ENCODE measurements at regions not wholly inside any gene's neighbourhood (a gene's known extent, or its start where the extent isn't known, plus 50 kb on each side); places are given as distances from the start of the nearest gene placed in this dataset.

DNA sequence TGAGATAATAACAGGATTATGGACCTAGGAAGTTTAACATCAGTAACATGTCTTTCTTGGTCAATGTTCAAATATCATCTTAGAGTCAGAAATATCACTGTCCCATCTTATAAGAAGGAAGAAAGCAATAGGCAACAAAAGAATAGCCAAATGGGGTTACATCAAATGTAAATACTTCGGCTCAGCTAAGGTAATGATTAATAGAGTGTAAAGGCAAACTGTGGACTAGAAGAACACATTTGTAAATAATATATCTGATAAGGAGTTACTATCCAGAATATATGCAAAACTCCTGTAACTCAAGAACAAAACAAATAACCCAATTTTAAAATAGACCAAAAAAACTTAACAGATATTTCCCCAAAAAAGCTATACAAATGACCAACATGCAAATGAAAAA is 630.3 kb downstream of the RPS29 start:
- no peak overlapping the region for H3K9ac ChIP-seq (ENCODE audit: extremely low read depth, insufficient read length, low read length)
- no peak overlapping the region for H3K4me3 Mint-ChIP-seq
- no peak overlapping the region for H3K27ac ChIP-seq (ENCODE audit: insufficient read length, low read depth, low read length)

More for the DNA sequence above, 630.3 kb downstream of the RPS29 start:
- Mint-ChIP-seq H3K27ac (no peak overlapping the region), H3K4me1 (no peaks in the 10 kb centered on the region), H3K9me3 (no peaks in the 10 kb centered on the region; a peak in 1 of 5 replicates), H3K27me3 (ENCODE audit: low read depth) (no peaks in the 10 kb centered on the region), H3K36me3 (ENCODE audit: insufficient read depth in 1 of 3, low read depth in 3 of 3) (no peaks in the 10 kb centered on the region)
- Histone ChIP-seq H2BK5ac (ENCODE audit: insufficient read length, low read length) (no peak overlapping the region), H3K4me2 (ENCODE audit: insufficient read depth, insufficient read length, low read length) (no peak overlapping the region), H2BK20ac (ENCODE audit: low read depth, low read length, poor library complexity, severe bottlenecking) (no peak overlapping the region), H2AK5ac (ENCODE audit: insufficient read length, low read length) (no peak overlapping the region), H2BK15ac (ENCODE audit: low read depth, low read length) (no peak overlapping the region), H3K18ac (ENCODE audit: insufficient read length, low read depth, low read length) (no peak overlapping the region), H3K14ac (ENCODE audit: insufficient read depth, low read length) (no peak overlapping the region), H3K23me2 (ENCODE audit: insufficient read length, low read depth, low read length, poor library complexity, severe bottlenecking) (no peaks in the 10 kb centered on the region), H2AFZ (ENCODE audit: low read length) (no peak overlapping the region), H3K4ac (ENCODE audit: low read depth, low read length) (no peak overlapping the region), H3K23ac (ENCODE audit: insufficient read length, low read depth, low read length) (no peak overlapping the region), H3T11ph (ENCODE audit: low read length) (no peak overlapping the region), H2BK12ac (ENCODE audit: insufficient read length, low read depth, low read length) (no peak overlapping the region), H4K5ac (ENCODE audit: insufficient read length, low read depth, low read length) (no peak overlapping the region), H2BK120ac (ENCODE audit: low read depth, low read length, poor library complexity, severe bottlenecking) (no peak overlapping the region), H4K20me1 (ENCODE audit: control insufficient read depth, insufficient read depth, insufficient read length) (no peaks in the 10 kb centered on the region), H3K9me3 (ENCODE audit: control insufficient read depth, low read depth, low read length) (no peaks in the 10 kb centered on the region), H3K27me3 (ENCODE audit: insufficient read depth, low read length) (no peaks in the 10 kb centered on the region), H3K79me1 (ENCODE audit: insufficient read depth, low read depth, low read length, poor library complexity, severe bottlenecking) (no peaks in the 10 kb centered on the region), H3K56ac (ENCODE audit: insufficient read length, low read depth, low read length) (no peak overlapping the region), H3K79me2 (ENCODE audit: insufficient read depth, low read length) (no peaks in the 10 kb centered on the region), H4K91ac (ENCODE audit: insufficient read length, low read depth, low read length) (no peak overlapping the region), H4K8ac (replicated peaks; ENCODE audit: insufficient read length, low read depth, low read length) (no peak overlapping the region), H3K4me1 (ENCODE audit: insufficient read depth, low read length) (no peaks in the 10 kb centered on the region)
- WGBS (ENCODE audit: extremely low coverage, insufficient read length, low lambda C conversion rate): no CpG with 5 or more reads among the region's 1 CpG
- TF ChIP-seq, protein P1, sequence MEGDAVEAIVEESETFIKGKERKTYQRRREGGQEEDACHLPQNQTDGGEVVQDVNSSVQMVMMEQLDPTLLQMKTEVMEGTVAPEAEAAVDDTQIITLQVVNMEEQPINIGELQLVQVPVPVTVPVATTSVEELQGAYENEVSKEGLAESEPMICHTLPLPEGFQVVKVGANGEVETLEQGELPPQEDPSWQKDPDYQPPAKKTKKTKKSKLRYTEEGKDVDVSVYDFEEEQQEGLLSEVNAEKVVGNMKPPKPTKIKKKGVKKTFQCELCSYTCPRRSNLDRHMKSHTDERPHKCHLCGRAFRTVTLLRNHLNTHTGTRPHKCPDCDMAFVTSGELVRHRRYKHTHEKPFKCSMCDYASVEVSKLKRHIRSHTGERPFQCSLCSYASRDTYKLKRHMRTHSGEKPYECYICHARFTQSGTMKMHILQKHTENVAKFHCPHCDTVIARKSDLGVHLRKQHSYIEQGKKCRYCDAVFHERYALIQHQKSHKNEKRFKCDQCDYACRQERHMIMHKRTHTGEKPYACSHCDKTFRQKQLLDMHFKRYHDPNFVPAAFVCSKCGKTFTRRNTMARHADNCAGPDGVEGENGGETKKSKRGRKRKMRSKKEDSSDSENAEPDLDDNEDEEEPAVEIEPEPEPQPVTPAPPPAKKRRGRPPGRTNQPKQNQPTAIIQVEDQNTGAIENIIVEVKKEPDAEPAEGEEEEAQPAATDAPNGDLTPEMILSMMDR (conservative IDR thresholded peaks at IDR 0.05): no peak
- no peak for DNase-seq

Measured in H9 (cell line).